ENCODE measurements at regions not wholly inside any gene's neighbourhood (a gene's known extent, or its start where the extent isn't known, plus 50 kb on each side); places are given as distances from the start of the nearest gene placed in this dataset.

DNA sequence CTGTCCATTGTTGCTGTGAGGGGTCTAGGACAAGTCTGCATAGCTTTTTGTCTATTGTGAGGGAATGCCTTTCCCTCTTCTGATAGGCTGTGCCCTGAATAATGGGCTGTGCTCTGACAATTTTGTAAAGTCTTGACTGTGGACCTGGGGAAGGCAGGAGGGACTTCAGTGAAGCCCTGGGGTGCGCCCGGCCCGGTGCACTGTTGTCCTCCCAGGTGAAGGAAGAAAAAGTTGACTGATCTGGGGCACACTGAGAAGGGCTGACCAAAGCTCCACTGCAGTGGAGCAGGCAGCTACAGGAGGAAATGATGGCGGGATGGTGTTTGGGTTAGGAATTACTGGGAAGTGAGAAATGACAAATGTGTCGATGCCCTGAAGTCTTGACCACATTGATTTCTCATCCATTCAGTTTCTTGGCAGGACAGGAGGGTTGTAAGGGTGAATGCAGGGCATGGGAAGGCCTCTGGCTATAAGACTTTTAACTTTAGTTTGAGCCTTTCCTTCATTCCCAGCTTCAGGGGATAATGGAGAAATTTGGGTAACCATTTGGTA, 224.0 kb upstream of the CST7 start:
- H3K36me3 Mint-ChIP-seq, result no peaks in the 10 kb centered on the region
- no peaks in the 10 kb centered on the region for H3K9me3 Mint-ChIP-seq
- H3K4me1 Mint-ChIP-seq, result no peaks in the 10 kb centered on the region
- H3K9me3 ChIP-seq (ENCODE audit: control insufficient read depth in 2 of 2, low read length in 2 of 2), result no peaks in the 10 kb centered on the region
- H3K27ac ChIP-seq (ENCODE audit: insufficient read depth, low read length, poor library complexity, severe bottlenecking), result no peak overlapping the region
- H3K27ac Mint-ChIP-seq, result no peak overlapping the region
- H3K4me3 Mint-ChIP-seq, result no peak overlapping the region
- DNase-seq (no peak), ATAC-seq (ENCODE audit: low read depth in 2 of 2) (no peak)
- peaks cover 4% of the 10 kb centered on the region for H3K27me3 Mint-ChIP-seq
- no peaks in the 10 kb centered on the region for H3K4me1 ChIP-seq (ENCODE audit: control insufficient read depth, insufficient read depth, low read length, poor library complexity, severe bottlenecking)
- H3K4me3 ChIP-seq (ENCODE audit: low read depth, low read length), result no peak overlapping the region
- no peaks in the 10 kb centered on the region for H3K36me3 ChIP-seq (ENCODE audit: control insufficient read depth, insufficient read depth, low read length)
- H3K27me3 ChIP-seq (ENCODE audit: control insufficient read depth, insufficient read depth, low read length), result no peaks in the 10 kb centered on the region

DNA sequence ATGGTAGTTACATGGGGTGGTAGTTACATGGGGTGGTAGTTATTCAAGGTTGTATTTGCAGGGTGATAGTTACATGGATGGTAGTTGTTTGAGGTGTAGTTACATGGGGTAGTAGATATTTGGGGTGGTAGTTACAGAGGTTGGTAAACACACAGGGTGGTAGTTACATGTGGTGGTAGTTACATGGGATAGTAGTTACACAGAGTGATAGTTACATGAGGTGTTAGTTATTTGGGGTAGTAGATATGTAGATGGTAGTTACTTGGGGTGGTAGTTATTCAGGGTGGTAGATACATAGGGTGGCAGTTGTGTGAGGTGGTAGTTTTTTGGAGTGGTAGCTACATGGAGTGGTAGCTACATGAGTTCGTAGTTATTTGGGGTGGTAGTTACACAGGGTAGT, 221.3 kb upstream of the CST7 start:
- Histone ChIP-seq H3K4me3 (ENCODE audit: low read depth, low read length) (no peak overlapping the region), H3K9me3 (ENCODE audit: control insufficient read depth in 2 of 2, low read length in 2 of 2) (no peaks in the 10 kb centered on the region), H3K36me3 (ENCODE audit: control insufficient read depth, insufficient read depth, low read length) (no peaks in the 10 kb centered on the region), H3K27ac (ENCODE audit: insufficient read depth, low read length, poor library complexity, severe bottlenecking) (no peak overlapping the region), H3K4me1 (ENCODE audit: control insufficient read depth, insufficient read depth, low read length, poor library complexity, severe bottlenecking) (no peaks in the 10 kb centered on the region), H3K27me3 (ENCODE audit: control insufficient read depth, insufficient read depth, low read length) (no peaks in the 10 kb centered on the region)
- H3K4me3 Mint-ChIP-seq, result no peak overlapping the region
- H3K27ac Mint-ChIP-seq, result no peak overlapping the region
- H3K4me1 Mint-ChIP-seq, result no peaks in the 10 kb centered on the region
- DNase-seq, result no peak
- no peak for ATAC-seq (ENCODE audit: low read depth in 2 of 2)
- no peaks in the 10 kb centered on the region for H3K9me3 Mint-ChIP-seq
- H3K27me3 Mint-ChIP-seq, result peaks cover 4% of the 10 kb centered on the region
- no peaks in the 10 kb centered on the region for H3K36me3 Mint-ChIP-seq

- no peaks in the 10 kb centered on the region for H3K4me1 Mint-ChIP-seq
- no peak overlapping the region for H3K27ac Mint-ChIP-seq
- no peaks in the 10 kb centered on the region for H3K36me3 ChIP-seq (ENCODE audit: control insufficient read depth, insufficient read depth, low read length)
- H3K4me1 ChIP-seq (ENCODE audit: control insufficient read depth, insufficient read depth, low read length, poor library complexity, severe bottlenecking), result no peaks in the 10 kb centered on the region
- no peaks in the 10 kb centered on the region for H3K9me3 Mint-ChIP-seq
- no peak overlapping the region for H3K27ac ChIP-seq (ENCODE audit: insufficient read depth, low read length, poor library complexity, severe bottlenecking)
- no peak overlapping the region for H3K4me3 Mint-ChIP-seq
- H3K4me3 ChIP-seq (ENCODE audit: low read depth, low read length), result no peak overlapping the region
- peaks cover 2% of the 10 kb centered on the region for H3K27me3 Mint-ChIP-seq
- no peaks in the 10 kb centered on the region for H3K9me3 ChIP-seq (ENCODE audit: control insufficient read depth in 2 of 2, low read length in 2 of 2)
- ATAC-seq (ENCODE audit: low read depth in 2 of 2), result no peak
- no peak for DNase-seq
- H3K36me3 Mint-ChIP-seq, result no peaks in the 10 kb centered on the region
- no peaks in the 10 kb centered on the region for H3K27me3 ChIP-seq (ENCODE audit: control insufficient read depth, insufficient read depth, low read length)
Measured at GRCh38 chr20:24729896-24730605, 219.0 kb upstream of the CST7 start.

- Histone ChIP-seq H3K27ac (ENCODE audit: insufficient read depth, low read length, poor library complexity, severe bottlenecking) (no peak overlapping the region), H3K36me3 (ENCODE audit: control insufficient read depth, insufficient read depth, low read length) (no peaks in the 10 kb centered on the region), H3K4me1 (ENCODE audit: control insufficient read depth, insufficient read depth, low read length, poor library complexity, severe bottlenecking) (no peaks in the 10 kb centered on the region), H3K9me3 (ENCODE audit: control insufficient read depth in 2 of 2, low read length in 2 of 2) (no peaks in the 10 kb centered on the region), H3K4me3 (ENCODE audit: low read depth, low read length) (no peak overlapping the region), H3K27me3 (ENCODE audit: control insufficient read depth, insufficient read depth, low read length) (no peaks in the 10 kb centered on the region)
- DNase-seq (no peak), ATAC-seq (ENCODE audit: low read depth in 2 of 2) (no peak)
- Mint-ChIP-seq H3K9me3 (no peaks in the 10 kb centered on the region), H3K4me1 (peaks cover 0 to 2% (median 0%) of the 10 kb centered on the region in 4 donors), H3K27me3 (no peaks in the 10 kb centered on the region), H3K27ac (no peak overlapping the region), H3K36me3 (no peaks in the 10 kb centered on the region), H3K4me3 (no peak overlapping the region)
Measured at GRCh38 chr20:24730750-24731149, 218.3 kb upstream of the CST7 start.

DNA sequence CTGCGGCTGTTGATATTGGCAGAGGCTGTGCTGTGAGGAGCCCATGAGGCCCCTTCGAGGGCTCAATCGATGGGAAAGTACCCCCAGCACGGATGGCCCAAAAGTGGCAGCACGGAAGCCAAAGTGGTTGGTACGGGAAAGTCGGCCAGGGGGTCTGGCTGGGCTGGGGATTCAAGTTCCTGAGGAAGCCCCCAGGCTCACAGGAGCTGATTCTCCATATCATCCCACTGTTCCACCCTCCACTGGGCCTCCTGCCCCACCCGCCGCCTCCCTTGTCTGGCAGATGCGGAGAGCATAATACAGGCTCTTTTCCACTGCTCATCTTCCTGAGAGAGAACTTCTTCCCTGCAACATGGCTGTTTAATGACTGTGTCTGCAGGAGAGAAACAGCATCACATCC, 217.8 kb upstream of the CST7 start:
- H3K27me3 Mint-ChIP-seq, result no peaks in the 10 kb centered on the region
- Histone ChIP-seq H3K4me3 (ENCODE audit: low read depth, low read length) (no peak overlapping the region), H3K27ac (ENCODE audit: insufficient read depth, low read length, poor library complexity, severe bottlenecking) (no peak overlapping the region), H3K27me3 (ENCODE audit: control insufficient read depth, insufficient read depth, low read length) (no peaks in the 10 kb centered on the region), H3K9me3 (ENCODE audit: control insufficient read depth in 2 of 2, low read length in 2 of 2) (no peaks in the 10 kb centered on the region), H3K4me1 (ENCODE audit: control insufficient read depth, insufficient read depth, low read length, poor library complexity, severe bottlenecking) (no peaks in the 10 kb centered on the region), H3K36me3 (ENCODE audit: control insufficient read depth, insufficient read depth, low read length) (no peaks in the 10 kb centered on the region)
- no peaks in the 10 kb centered on the region for H3K9me3 Mint-ChIP-seq
- ATAC-seq (ENCODE audit: low read depth in 2 of 2), result no peak
- peaks cover 0 to 2% (median 0%) of the 10 kb centered on the region in 4 donors for H3K4me1 Mint-ChIP-seq
- H3K4me3 Mint-ChIP-seq, result no peak overlapping the region
- no peak for DNase-seq
- H3K27ac Mint-ChIP-seq, result no peak overlapping the region
- no peaks in the 10 kb centered on the region for H3K36me3 Mint-ChIP-seq

GRCh38 chr20:24732076-24732475, 217.0 kb upstream of the CST7 start:
- Histone ChIP-seq H3K9me3 (ENCODE audit: control insufficient read depth in 2 of 2, low read length in 2 of 2) (no peaks in the 10 kb centered on the region), H3K4me1 (ENCODE audit: control insufficient read depth, insufficient read depth, low read length, poor library complexity, severe bottlenecking) (no peaks in the 10 kb centered on the region), H3K27me3 (ENCODE audit: control insufficient read depth, insufficient read depth, low read length) (no peaks in the 10 kb centered on the region), H3K27ac (ENCODE audit: insufficient read depth, low read length, poor library complexity, severe bottlenecking) (no peak overlapping the region), H3K4me3 (ENCODE audit: low read depth, low read length) (no peak overlapping the region), H3K36me3 (ENCODE audit: control insufficient read depth, insufficient read depth, low read length) (no peaks in the 10 kb centered on the region)
- Mint-ChIP-seq H3K9me3 (no peaks in the 10 kb centered on the region), H3K27me3 (no peaks in the 10 kb centered on the region), H3K4me3 (no peak overlapping the region), H3K4me1 (peaks cover 0 to 2% (median 0%) of the 10 kb centered on the region in 4 donors), H3K36me3 (no peaks in the 10 kb centered on the region), H3K27ac (no peak overlapping the region)
- DNase-seq, result no peak
- no peak for ATAC-seq (ENCODE audit: low read depth in 2 of 2)

DNA sequence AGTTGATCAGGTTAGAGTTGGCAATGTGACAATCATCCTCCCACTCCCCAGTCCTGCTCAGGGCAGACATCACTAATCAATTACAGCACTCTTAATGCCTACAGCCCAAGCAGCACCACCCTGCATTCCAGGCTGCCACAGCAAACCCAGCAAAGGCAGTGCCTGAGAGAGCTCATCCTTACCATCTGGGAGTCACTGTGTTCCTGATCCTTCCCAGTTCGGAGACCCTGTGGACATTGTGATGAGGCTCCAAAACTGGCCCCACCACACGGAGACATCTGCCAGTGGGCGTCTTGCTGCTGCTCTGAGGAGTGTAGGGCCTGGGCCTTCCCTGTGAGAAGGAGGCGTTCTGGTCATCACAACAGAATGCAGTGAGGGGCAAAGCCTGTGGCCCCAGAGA, 216.5 kb upstream of the CST7 start:
- no peaks in the 10 kb centered on the region for H3K36me3 Mint-ChIP-seq
- Histone ChIP-seq H3K9me3 (ENCODE audit: control insufficient read depth in 2 of 2, low read length in 2 of 2) (no peaks in the 10 kb centered on the region), H3K4me3 (ENCODE audit: low read depth, low read length) (no peak overlapping the region), H3K27ac (ENCODE audit: insufficient read depth, low read length, poor library complexity, severe bottlenecking) (no peak overlapping the region), H3K4me1 (ENCODE audit: control insufficient read depth, insufficient read depth, low read length, poor library complexity, severe bottlenecking) (no peaks in the 10 kb centered on the region), H3K27me3 (ENCODE audit: control insufficient read depth, insufficient read depth, low read length) (no peaks in the 10 kb centered on the region), H3K36me3 (ENCODE audit: control insufficient read depth, insufficient read depth, low read length) (no peaks in the 10 kb centered on the region)
- H3K4me3 Mint-ChIP-seq, result no peak overlapping the region
- DNase-seq (no peak), ATAC-seq (ENCODE audit: low read depth in 2 of 2) (no peak)
- H3K27ac Mint-ChIP-seq, result no peak overlapping the region
- no peaks in the 10 kb centered on the region for H3K9me3 Mint-ChIP-seq
- H3K27me3 Mint-ChIP-seq, result no peaks in the 10 kb centered on the region
- peaks cover 0 to 2% (median 0%) of the 10 kb centered on the region in 4 donors for H3K4me1 Mint-ChIP-seq

GRCh38 chr20:24733416-24733815, 215.7 kb upstream of the CST7 start:
- Mint-ChIP-seq H3K4me1 (peaks cover 0 to 2% (median under 1%) of the 10 kb centered on the region in 4 donors), H3K36me3 (no peaks in the 10 kb centered on the region), H3K4me3 (no peak overlapping the region), H3K27ac (no peak overlapping the region), H3K27me3 (no peaks in the 10 kb centered on the region), H3K9me3 (no peaks in the 10 kb centered on the region)
- DNase-seq (no peak), ATAC-seq (ENCODE audit: low read depth in 2 of 2) (no peak)
- Histone ChIP-seq H3K4me3 (ENCODE audit: low read depth, low read length) (no peak overlapping the region), H3K4me1 (ENCODE audit: control insufficient read depth, insufficient read depth, low read length, poor library complexity, severe bottlenecking) (no peaks in the 10 kb centered on the region), H3K9me3 (ENCODE audit: control insufficient read depth in 2 of 2, low read length in 2 of 2) (no peaks in the 10 kb centered on the region), H3K27me3 (ENCODE audit: control insufficient read depth, insufficient read depth, low read length) (no peaks in the 10 kb centered on the region), H3K36me3 (ENCODE audit: control insufficient read depth, insufficient read depth, low read length) (no peaks in the 10 kb centered on the region), H3K27ac (ENCODE audit: insufficient read depth, low read length, poor library complexity, severe bottlenecking) (no peak overlapping the region)
